PC-3 (cell line): ENCODE measurements at regions not wholly inside any gene's neighbourhood (a gene's known extent, or its start where the extent isn't known, plus 50 kb on each side); places are given as distances from the start of the nearest gene placed in this dataset.

Experiments used
- EZH2 ChIP-seq: fragments of 300-600 bp; sonication (generic); IDR thresholded peaks from one replicate; pipeline ENCODE4 v1.6.1; 2017; ENCODE audit warnings: antibody characterized with exemption, mild to moderate bottlenecking, low read length; ENCODE audit not compliant: unreplicated experiment
- TF ChIP-seq, protein P1 (sequence below): fragments of 300-600 bp; sonication (generic); conservative IDR thresholded peaks from 2 replicates; pipeline ENCODE4 v1.5.1; 2017; ENCODE audit warnings: antibody characterized with exemption, low read depth, mild to moderate bottlenecking, low read length

DNA sequence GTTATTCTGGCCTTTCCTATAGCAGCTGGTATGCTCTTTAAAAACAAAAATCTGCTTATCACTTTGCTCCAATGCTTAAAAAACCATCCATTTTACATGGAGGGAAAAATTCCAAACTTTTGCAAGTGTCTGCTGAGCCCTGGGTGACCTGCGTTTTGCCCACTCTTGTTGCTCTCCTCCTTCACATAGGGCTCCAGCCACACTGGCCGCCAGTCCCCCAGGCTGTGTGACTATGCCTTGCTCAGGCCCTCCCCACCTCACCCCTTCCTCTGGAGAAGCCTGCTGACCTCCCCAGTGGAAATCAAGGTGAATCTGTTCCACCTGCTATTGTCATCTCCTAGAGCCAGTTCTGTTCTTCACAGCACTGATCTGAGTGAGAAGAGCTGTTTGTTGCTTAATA, 126.9 kb downstream of the SLC25A47 start:
- TF ChIP-seq, protein P1, sequence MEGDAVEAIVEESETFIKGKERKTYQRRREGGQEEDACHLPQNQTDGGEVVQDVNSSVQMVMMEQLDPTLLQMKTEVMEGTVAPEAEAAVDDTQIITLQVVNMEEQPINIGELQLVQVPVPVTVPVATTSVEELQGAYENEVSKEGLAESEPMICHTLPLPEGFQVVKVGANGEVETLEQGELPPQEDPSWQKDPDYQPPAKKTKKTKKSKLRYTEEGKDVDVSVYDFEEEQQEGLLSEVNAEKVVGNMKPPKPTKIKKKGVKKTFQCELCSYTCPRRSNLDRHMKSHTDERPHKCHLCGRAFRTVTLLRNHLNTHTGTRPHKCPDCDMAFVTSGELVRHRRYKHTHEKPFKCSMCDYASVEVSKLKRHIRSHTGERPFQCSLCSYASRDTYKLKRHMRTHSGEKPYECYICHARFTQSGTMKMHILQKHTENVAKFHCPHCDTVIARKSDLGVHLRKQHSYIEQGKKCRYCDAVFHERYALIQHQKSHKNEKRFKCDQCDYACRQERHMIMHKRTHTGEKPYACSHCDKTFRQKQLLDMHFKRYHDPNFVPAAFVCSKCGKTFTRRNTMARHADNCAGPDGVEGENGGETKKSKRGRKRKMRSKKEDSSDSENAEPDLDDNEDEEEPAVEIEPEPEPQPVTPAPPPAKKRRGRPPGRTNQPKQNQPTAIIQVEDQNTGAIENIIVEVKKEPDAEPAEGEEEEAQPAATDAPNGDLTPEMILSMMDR, result no peak
- no peak for TF ChIP-seq EZH2
